SU-DHL-6 (cell line): ENCODE measurements at regions not wholly inside any gene's neighbourhood (a gene's known extent, or its start where the extent isn't known, plus 50 kb on each side); places are given as distances from the start of the nearest gene placed in this dataset.
"Not testable (repeated sequence)": the region's sequence is repeated elsewhere in the genome, so short reads cannot be mapped to it uniquely, and the experiment has no call there.

ENCODE experiments used
- H2AFZ ChIP-seq: fragments of 200-600 bp; sonication (generic); 2 replicates; pipeline ENCODE4 v1.6.1; 2014; ENCODE audit warnings: low read depth, mild to moderate bottlenecking, moderate library complexity, mixed read lengths, antibody characterized with exemption, low read length; ENCODE audit not compliant: severe bottlenecking
- H3F3A ChIP-seq: fragments of 200-600 bp; shearing (Covaris generic); 2 replicates; pipeline ENCODE4 v1.6.0; 2016; ENCODE audit warnings: antibody characterized with exemption, mild to moderate bottlenecking; ENCODE audit not compliant: insufficient read depth
- H3K27ac ChIP-seq: fragments of 200-600 bp; sonication (generic); 2 replicates; pipeline ENCODE4 v1.5.1; 2016; ENCODE audit warnings: low read depth, mild to moderate bottlenecking, low read length, moderate library complexity, mixed read lengths
- H3K27me3 ChIP-seq: fragments of 200-600 bp; sonication (generic), shearing (Covaris generic); 2 replicates; pipeline ENCODE4 v1.6.0; 2014; ENCODE audit warnings: mild to moderate bottlenecking, low read length
- H3K36me3 ChIP-seq: fragments of 200-600 bp; sonication (generic); 2 replicates; pipeline ENCODE4 v1.6.1; 2014; ENCODE audit warnings: mild to moderate bottlenecking, low read length, mixed read lengths
- H3K4me2 ChIP-seq: fragments of 300-600, 200-600 bp; shearing (Covaris generic), sonication (generic); 2 replicates; pipeline ENCODE4 v1.6.0; 2014; ENCODE audit warnings: low read length, low read depth, mild to moderate bottlenecking; ENCODE audit not compliant: poor library complexity, severe bottlenecking
- H3K4me3 ChIP-seq: fragments of 200-600 bp; sonication (generic); 2 replicates; pipeline ENCODE4 v1.5.1; 2014; ENCODE audit warnings: antibody characterized with exemption, low read length, mild to moderate bottlenecking, mixed read lengths; ENCODE audit not compliant: insufficient read depth, poor library complexity, severe bottlenecking
- H3K79me2 ChIP-seq: fragments of 200-600 bp; sonication (generic); 2 replicates; pipeline ENCODE4 v1.6.1; 2014; ENCODE audit warnings: mild to moderate bottlenecking, low read length, moderate library complexity; ENCODE audit not compliant: insufficient read depth
- H3K9ac ChIP-seq: fragments of 200-600 bp; sonication (generic); 2 replicates; pipeline ENCODE4 v1.7.0; 2014; ENCODE audit warnings: mild to moderate bottlenecking, low read length
- H3K9me2 ChIP-seq: fragments of 200-600 bp; sonication (generic); replicated peaks from 2 replicates; pipeline ENCODE4 v1.6.1; 2014; ENCODE audit warnings: low read length; ENCODE audit not compliant: insufficient read depth
- H3K9me3 ChIP-seq: fragments of 200-600 bp; sonication (generic); 2 replicates; pipeline ENCODE4 v1.6.1; 2014; ENCODE audit warnings: low read length, mixed read lengths; ENCODE audit not compliant: insufficient read depth
- H4K20me1 ChIP-seq: fragments of 200-600 bp; sonication (generic); 2 replicates; pipeline ENCODE4 v1.6.1; 2014; ENCODE audit warnings: low read depth, mild to moderate bottlenecking, antibody characterized with exemption, low read length, moderate library complexity, mixed read lengths
- EZH2phosphoT487 ChIP-seq: fragments of 200-600 bp; sonication (generic), shearing (Covaris generic); conservative IDR thresholded peaks from 2 replicates; pipeline ENCODE4 v1.6.1; 2018; ENCODE audit warnings: mild to moderate bottlenecking, antibody characterized with exemption, low read length, moderate library complexity, mixed read lengths
- TF ChIP-seq, protein P1 (sequence below): fragments of 200-600 bp; sonication (generic); IDR thresholded peaks from one replicate; pipeline ENCODE4 v1.5.1; 2017; ENCODE audit warnings: antibody characterized with exemption, mild to moderate bottlenecking, low read length, moderate library complexity; ENCODE audit not compliant: insufficient read depth, poor library complexity, severe bottlenecking

DNA sequence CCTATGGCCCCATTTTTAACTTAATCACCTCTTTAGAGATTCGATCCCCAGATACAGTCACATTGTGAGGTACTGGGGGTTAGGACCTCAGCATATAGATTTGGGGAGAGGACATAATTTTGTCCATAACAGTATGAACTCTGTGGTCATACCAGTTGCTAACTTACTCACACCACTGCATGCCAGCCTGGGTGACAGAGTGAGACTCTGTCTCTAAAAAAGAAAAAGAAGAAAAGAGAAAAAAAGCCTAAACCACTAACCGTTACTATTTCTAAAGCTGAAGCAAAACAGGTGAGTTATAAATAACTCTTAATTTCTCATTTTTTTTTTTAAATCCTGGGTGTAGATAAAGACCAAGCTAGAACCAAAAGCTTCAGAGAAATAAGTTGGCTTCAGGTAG is 155.1 kb upstream of the AUTS2 start:
- H3K9me3 ChIP-seq = peaks cover 29% of the 10 kb centered on the region; the same call in 1 of the 2 replicates
- peak overlapping the region; percentile 43 for H3K27ac ChIP-seq
- peak overlapping the region; percentile 5 for H2AFZ ChIP-seq
- no peaks in the 10 kb centered on the region for H3K79me2 ChIP-seq
- H4K20me1 ChIP-seq = no peaks in the 10 kb centered on the region
- peaks cover 16% of the 10 kb centered on the region; the same call in 1 of the 2 replicates for H3K36me3 ChIP-seq
- no peaks in the 10 kb centered on the region for H3K27me3 ChIP-seq
- no peaks in the 10 kb centered on the region for H3K9me2 ChIP-seq
- no peaks in the 10 kb centered on the region for H3F3A ChIP-seq
- peak overlapping the region; percentile 36 for H3K4me2 ChIP-seq
- H3K9ac ChIP-seq = no peak overlapping the region; the same call in 1 of the 2 replicates
- TF ChIP-seq EZH2phosphoT487 = no peak
- TF ChIP-seq, protein P1, sequence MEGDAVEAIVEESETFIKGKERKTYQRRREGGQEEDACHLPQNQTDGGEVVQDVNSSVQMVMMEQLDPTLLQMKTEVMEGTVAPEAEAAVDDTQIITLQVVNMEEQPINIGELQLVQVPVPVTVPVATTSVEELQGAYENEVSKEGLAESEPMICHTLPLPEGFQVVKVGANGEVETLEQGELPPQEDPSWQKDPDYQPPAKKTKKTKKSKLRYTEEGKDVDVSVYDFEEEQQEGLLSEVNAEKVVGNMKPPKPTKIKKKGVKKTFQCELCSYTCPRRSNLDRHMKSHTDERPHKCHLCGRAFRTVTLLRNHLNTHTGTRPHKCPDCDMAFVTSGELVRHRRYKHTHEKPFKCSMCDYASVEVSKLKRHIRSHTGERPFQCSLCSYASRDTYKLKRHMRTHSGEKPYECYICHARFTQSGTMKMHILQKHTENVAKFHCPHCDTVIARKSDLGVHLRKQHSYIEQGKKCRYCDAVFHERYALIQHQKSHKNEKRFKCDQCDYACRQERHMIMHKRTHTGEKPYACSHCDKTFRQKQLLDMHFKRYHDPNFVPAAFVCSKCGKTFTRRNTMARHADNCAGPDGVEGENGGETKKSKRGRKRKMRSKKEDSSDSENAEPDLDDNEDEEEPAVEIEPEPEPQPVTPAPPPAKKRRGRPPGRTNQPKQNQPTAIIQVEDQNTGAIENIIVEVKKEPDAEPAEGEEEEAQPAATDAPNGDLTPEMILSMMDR = no peak
- H3K4me3 ChIP-seq = peak overlapping the region; percentile 1

DNA sequence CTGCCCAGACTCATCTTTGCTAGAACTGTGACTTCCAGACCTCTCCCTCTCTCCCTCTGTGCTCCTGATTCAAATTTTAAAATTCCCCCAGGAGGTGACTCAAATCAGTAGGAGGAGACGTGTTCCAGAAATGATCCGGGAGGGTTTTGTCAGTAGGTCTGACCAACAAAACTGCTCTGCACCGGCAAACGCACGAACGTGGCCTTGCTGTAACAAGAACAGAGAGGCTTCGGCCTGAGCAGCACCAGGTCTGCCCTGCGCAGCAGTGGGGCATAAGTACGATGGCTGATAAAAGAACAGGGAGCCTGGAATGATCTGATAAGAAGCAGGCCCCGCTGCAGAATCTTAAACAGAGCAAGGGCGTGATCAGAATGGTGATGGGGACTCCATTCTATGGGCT is 152.7 kb upstream of the AUTS2 start:
- Histone ChIP-seq H3K36me3 (peaks cover 9% of the 10 kb centered on the region; the same call in 1 of the 2 replicates), H3K79me2 (no peaks in the 10 kb centered on the region), H3K9me3 (peaks cover 15% of the 10 kb centered on the region; the same call in 1 of the 2 replicates), H3K27me3 (no peaks in the 10 kb centered on the region), H2AFZ (no peak overlapping the region), H3K4me3 (no peak overlapping the region), H3F3A (no peaks in the 10 kb centered on the region), H3K9me2 (no peaks in the 10 kb centered on the region), H3K27ac (no peak overlapping the region), H4K20me1 (no peaks in the 10 kb centered on the region), H3K4me2 (no peak overlapping the region), H3K9ac (no peak overlapping the region)
- TF ChIP-seq, protein P1 = no peak
- no peak for TF ChIP-seq EZH2phosphoT487

DNA sequence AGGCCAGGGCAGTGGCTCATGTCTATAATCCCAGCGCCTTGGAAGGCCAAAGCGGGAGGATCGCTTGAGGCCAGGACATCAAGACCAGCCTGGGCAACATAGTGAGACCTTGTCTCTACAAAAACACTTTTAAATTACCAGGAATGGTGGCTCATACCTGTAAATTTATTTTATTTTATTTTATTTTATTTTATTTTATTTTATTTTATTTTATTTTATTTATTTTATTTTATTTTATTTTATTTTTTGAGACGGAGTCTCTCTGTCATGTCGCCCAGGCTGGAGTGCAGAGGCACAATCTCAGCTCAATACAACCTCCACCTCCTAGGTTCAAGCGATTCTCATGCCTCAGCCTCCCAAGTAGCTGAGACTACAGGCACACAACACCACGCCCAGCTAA is 152.1 kb upstream of the AUTS2 start:
- not testable (repeated sequence) for H3K27me3 ChIP-seq, H3F3A ChIP-seq, H3K4me3 ChIP-seq, H4K20me1 ChIP-seq, H3K79me2 ChIP-seq, H2AFZ ChIP-seq, H3K9me2 ChIP-seq, H3K36me3 ChIP-seq, H3K4me2 ChIP-seq, H3K9ac ChIP-seq, H3K27ac ChIP-seq
- H3K9me3 ChIP-seq = peaks cover 13% of the 10 kb centered on the region; the same call in 1 of the 2 replicates

DNA sequence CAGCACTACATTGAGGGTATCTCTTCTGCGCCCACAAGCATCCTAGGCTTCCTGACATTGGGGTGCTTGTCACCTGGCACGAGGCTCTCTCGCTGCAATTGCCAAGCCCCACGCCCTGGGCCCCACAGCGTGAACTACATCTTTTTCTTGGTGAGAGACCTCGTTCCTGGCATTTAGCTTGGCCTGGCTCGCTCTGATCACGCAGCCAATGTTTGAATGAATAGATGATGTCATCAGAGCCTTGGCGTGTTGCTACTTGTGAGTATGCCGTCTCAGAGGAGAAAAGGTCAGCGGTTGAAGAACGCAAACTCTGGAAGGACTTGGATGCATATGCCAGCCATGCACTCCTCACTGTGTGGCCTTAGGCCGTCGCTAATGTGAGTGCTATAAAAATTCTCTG is 150.2 kb upstream of the AUTS2 start:
- H3K27me3 ChIP-seq = no peaks in the 10 kb centered on the region
- TF ChIP-seq, protein P1 = no peak
- no peak for TF ChIP-seq EZH2phosphoT487
- H2AFZ ChIP-seq = no peak overlapping the region
- H3K79me2 ChIP-seq = no peaks in the 10 kb centered on the region
- no peaks in the 10 kb centered on the region for H3F3A ChIP-seq
- no peak overlapping the region for H3K9ac ChIP-seq
- no peaks in the 10 kb centered on the region for H4K20me1 ChIP-seq
- H3K36me3 ChIP-seq = no peaks in the 10 kb centered on the region
- H3K9me2 ChIP-seq = no peaks in the 10 kb centered on the region
- H3K9me3 ChIP-seq = no peaks in the 10 kb centered on the region
- no peak overlapping the region for H3K27ac ChIP-seq
- H3K4me2 ChIP-seq = no peak overlapping the region
- H3K4me3 ChIP-seq = no peak overlapping the region
